Astrocyte (in vitro differentiated cells and primary cell): ENCODE measurements at regions not wholly inside any gene's neighbourhood (a gene's known extent, or its start where the extent isn't known, plus 50 kb on each side); places are given as distances from the start of the nearest gene placed in this dataset.

Experiments used
- DNase-seq: peaks from one replicate; pipeline ENCODE4 v3.0.0-alpha.2; 2010; ENCODE audit warnings: low read depth
- FAIRE-seq: peaks from 2 replicates; lab custom pipeline; 2011; peaks lifted over from hg19 to GRCh38; lab: Jason Lieb, UNC
- H2AFZ ChIP-seq: 2 replicates; pipeline ENCODE4 v1.6.0; 2012; ENCODE audit warnings: low read depth, low read length, inconsistent platforms
- H3K27ac ChIP-seq: 2 replicates; pipeline ENCODE4 v1.5.1; 2011; ENCODE audit warnings: low read depth, low read length, inconsistent platforms
- H3K27me3 ChIP-seq: 2 replicates; pipeline ENCODE4 v1.6.0; 2011; ENCODE audit warnings: low read length, inconsistent platforms; ENCODE audit not compliant: insufficient read depth
- H3K36me3 ChIP-seq: 2 replicates; pipeline ENCODE4 v1.5.1; 2011; ENCODE audit warnings: low read length, inconsistent platforms; ENCODE audit not compliant: insufficient read depth
- H3K4me1 ChIP-seq: 2 replicates; pipeline ENCODE4 v1.5.1; 2011; ENCODE audit warnings: low read length, inconsistent platforms; ENCODE audit not compliant: insufficient read depth
- H3K4me2 ChIP-seq: 2 replicates; pipeline ENCODE4 v1.6.0; 2012; ENCODE audit warnings: low read length, inconsistent platforms
- H3K4me3 ChIP-seq: 2 replicates; pipeline ENCODE4 v1.5.1; 2011; ENCODE audit warnings: low read depth, mild to moderate bottlenecking, low read length, inconsistent platforms; ENCODE audit not compliant: insufficient read depth
- H3K79me2 ChIP-seq: 2 replicates; pipeline ENCODE4 v1.6.0; 2012; ENCODE audit warnings: mild to moderate bottlenecking, low read length, inconsistent platforms; ENCODE audit not compliant: insufficient read depth
- H3K9ac ChIP-seq: 2 replicates; pipeline ENCODE4 v1.6.0; 2012; ENCODE audit warnings: mild to moderate bottlenecking, low read length, inconsistent platforms
- H3K9me3 ChIP-seq: 2 replicates; pipeline ENCODE4 v1.5.1; 2012; ENCODE audit warnings: low read depth, mild to moderate bottlenecking, low read length, inconsistent platforms; ENCODE audit not compliant: insufficient read depth
- H4K20me1 ChIP-seq: 2 replicates; pipeline ENCODE4 v1.6.0; 2012; ENCODE audit warnings: low read length, inconsistent platforms; ENCODE audit not compliant: insufficient read depth
- H3K27ac Mint-ChIP-seq: one replicate; pipeline ENCODE4 v1.8.0; 2021; ENCODE audit warnings: mild to moderate bottlenecking, mixed read lengths; ENCODE audit not compliant: unreplicated experiment
- H3K27me3 Mint-ChIP-seq: one replicate; pipeline ENCODE4 v1.8.0; 2021; ENCODE audit warnings: low read depth, mixed read lengths; ENCODE audit not compliant: unreplicated experiment
- H3K36me3 Mint-ChIP-seq: one replicate; pipeline ENCODE4 v1.8.0; 2021; ENCODE audit warnings: low read depth, mixed read lengths; ENCODE audit not compliant: unreplicated experiment
- H3K4me1 Mint-ChIP-seq: one replicate; pipeline ENCODE4 v1.8.0; 2021; ENCODE audit warnings: low read depth, mixed read lengths; ENCODE audit not compliant: unreplicated experiment
- H3K4me3 Mint-ChIP-seq: one replicate; pipeline ENCODE4 v1.8.0; 2021; ENCODE audit warnings: mild to moderate bottlenecking, moderate library complexity, mixed read lengths; ENCODE audit not compliant: unreplicated experiment
- H3K9me3 Mint-ChIP-seq: one replicate; pipeline ENCODE4 v1.8.0; 2021; ENCODE audit warnings: mild to moderate bottlenecking, mixed read lengths; ENCODE audit not compliant: unreplicated experiment
- EZH2 ChIP-seq: IDR thresholded peaks from 2 replicates; pipeline ENCODE4 v1.6.1; 2012; ENCODE audit warnings: mild to moderate bottlenecking, low read length, inconsistent platforms; ENCODE audit not compliant: insufficient read depth
- TF ChIP-seq, protein P1 (sequence below): IDR thresholded peaks from 2 replicates; pipeline ENCODE4 v1.5.1; 2011; ENCODE audit warnings: low read depth, mild to moderate bottlenecking, inconsistent platforms, low read length, moderate library complexity; ENCODE audit not compliant: insufficient read depth

DNA sequence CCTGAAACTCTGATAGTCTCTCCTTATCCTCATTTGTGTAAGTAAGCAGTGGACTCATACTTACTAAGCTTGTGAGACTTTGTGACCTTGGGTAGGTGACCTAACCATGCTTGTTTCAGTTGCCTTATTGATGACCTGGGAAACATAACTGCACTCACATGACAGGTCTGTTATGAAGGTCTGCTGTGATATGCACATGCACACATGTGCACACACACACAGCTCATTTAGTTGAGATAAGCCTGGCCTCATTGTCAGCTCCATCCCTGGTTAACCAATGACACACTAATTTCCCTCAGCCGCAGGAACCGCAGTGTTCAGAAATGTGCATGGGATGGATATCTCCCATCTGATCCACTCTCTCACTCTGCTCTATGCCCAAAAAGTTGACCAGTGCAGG, 177.2 kb downstream of the GPAM start:
- H3K4me3 Mint-ChIP-seq: no peak overlapping the region
- Histone ChIP-seq H3K4me1 (no peaks in the 10 kb centered on the region), H3K27me3 (no peaks in the 10 kb centered on the region), H3K4me3 (no peak overlapping the region), H3K9ac (no peak overlapping the region), H3K9me3 (no peaks in the 10 kb centered on the region), H2AFZ (no peak overlapping the region), H3K79me2 (no peaks in the 10 kb centered on the region), H3K4me2 (no peak overlapping the region), H3K27ac (no peak overlapping the region), H4K20me1 (no peaks in the 10 kb centered on the region), H3K36me3 (no peaks in the 10 kb centered on the region)
- no peak for FAIRE-seq
- peaks cover 2% of the 10 kb centered on the region for H3K9me3 Mint-ChIP-seq
- no peaks in the 10 kb centered on the region for H3K4me1 Mint-ChIP-seq
- no peak for DNase-seq
- TF ChIP-seq EZH2: no peak
- TF ChIP-seq, protein P1, sequence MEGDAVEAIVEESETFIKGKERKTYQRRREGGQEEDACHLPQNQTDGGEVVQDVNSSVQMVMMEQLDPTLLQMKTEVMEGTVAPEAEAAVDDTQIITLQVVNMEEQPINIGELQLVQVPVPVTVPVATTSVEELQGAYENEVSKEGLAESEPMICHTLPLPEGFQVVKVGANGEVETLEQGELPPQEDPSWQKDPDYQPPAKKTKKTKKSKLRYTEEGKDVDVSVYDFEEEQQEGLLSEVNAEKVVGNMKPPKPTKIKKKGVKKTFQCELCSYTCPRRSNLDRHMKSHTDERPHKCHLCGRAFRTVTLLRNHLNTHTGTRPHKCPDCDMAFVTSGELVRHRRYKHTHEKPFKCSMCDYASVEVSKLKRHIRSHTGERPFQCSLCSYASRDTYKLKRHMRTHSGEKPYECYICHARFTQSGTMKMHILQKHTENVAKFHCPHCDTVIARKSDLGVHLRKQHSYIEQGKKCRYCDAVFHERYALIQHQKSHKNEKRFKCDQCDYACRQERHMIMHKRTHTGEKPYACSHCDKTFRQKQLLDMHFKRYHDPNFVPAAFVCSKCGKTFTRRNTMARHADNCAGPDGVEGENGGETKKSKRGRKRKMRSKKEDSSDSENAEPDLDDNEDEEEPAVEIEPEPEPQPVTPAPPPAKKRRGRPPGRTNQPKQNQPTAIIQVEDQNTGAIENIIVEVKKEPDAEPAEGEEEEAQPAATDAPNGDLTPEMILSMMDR: no peak
- H3K27me3 Mint-ChIP-seq: peaks cover 13% of the 10 kb centered on the region
- no peak overlapping the region for H3K27ac Mint-ChIP-seq
- H3K36me3 Mint-ChIP-seq: no peaks in the 10 kb centered on the region

DNA sequence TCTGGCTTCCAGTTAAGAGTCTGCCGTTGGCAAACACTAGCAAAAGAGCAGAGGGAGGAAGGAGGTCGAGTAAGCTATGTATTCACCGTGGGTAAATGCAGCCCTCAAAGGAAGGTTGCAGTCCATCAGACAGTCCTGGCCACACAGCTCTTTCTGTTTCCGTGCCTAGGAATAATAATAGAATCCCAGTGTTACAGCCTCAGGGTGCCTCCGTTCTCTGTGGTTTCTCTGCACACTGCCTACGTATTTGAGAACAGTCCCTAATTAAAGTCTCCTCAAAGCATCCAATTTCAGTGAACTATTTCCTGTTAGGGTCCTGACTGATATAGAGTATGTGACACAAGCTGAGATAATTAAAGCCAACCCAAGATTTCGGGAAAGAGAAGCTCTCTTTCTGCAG, 176.7 kb downstream of the GPAM start:
- H3K4me1 Mint-ChIP-seq: no peaks in the 10 kb centered on the region
- Histone ChIP-seq H3K4me3 (no peak overlapping the region), H3K27me3 (no peaks in the 10 kb centered on the region), H3K36me3 (no peaks in the 10 kb centered on the region), H4K20me1 (no peaks in the 10 kb centered on the region), H3K27ac (no peak overlapping the region), H3K79me2 (no peaks in the 10 kb centered on the region), H3K9ac (no peak overlapping the region), H3K4me2 (no peak overlapping the region), H2AFZ (no peak overlapping the region), H3K9me3 (no peaks in the 10 kb centered on the region), H3K4me1 (no peaks in the 10 kb centered on the region)
- peaks cover 13% of the 10 kb centered on the region for H3K27me3 Mint-ChIP-seq
- no peak overlapping the region for H3K27ac Mint-ChIP-seq
- FAIRE-seq (no peak), DNase-seq (no peak)
- H3K4me3 Mint-ChIP-seq: no peak overlapping the region
- H3K36me3 Mint-ChIP-seq: no peaks in the 10 kb centered on the region
- peaks cover 2% of the 10 kb centered on the region for H3K9me3 Mint-ChIP-seq
- TF ChIP-seq EZH2: no peak
- TF ChIP-seq, protein P1: no peak

DNA sequence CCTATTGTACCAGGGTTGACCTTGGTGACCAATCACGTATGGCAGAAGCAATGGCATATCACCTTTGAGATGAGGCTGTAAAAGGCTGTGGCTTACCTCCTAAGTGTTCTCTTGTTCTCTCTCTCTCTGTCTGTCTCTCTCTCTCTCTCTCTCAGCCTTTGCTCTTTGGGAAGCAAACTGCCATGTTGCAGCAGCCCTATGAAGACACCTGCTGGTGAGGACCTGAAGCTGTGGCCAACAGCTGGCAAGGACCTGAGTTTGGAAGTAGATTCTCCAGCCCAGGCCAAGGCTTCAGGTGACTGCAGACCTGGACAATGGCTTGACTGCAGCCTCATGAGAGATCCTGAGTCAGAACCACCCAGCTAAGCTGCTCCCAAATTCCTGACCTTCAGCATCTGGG, 161.4 kb downstream of the GPAM start:
- H3K4me3 ChIP-seq: no peak overlapping the region
- H2AFZ ChIP-seq: no peak overlapping the region
- Mint-ChIP-seq H3K27me3 (no peaks in the 10 kb centered on the region), H3K4me3 (no peak overlapping the region), H3K27ac (no peak overlapping the region), H3K9me3 (peaks cover 4% of the 10 kb centered on the region), H3K36me3 (no peaks in the 10 kb centered on the region), H3K4me1 (no peaks in the 10 kb centered on the region)
- H4K20me1 ChIP-seq: no peaks in the 10 kb centered on the region
- H3K27me3 ChIP-seq: no peaks in the 10 kb centered on the region
- TF ChIP-seq, protein P1: no peak
- TF ChIP-seq EZH2: no peak
- DNase-seq (no peak), FAIRE-seq (no peak)
- no peaks in the 10 kb centered on the region for H3K36me3 ChIP-seq
- no peaks in the 10 kb centered on the region for H3K79me2 ChIP-seq
- no peak overlapping the region for H3K27ac ChIP-seq
- H3K9ac ChIP-seq: no peak overlapping the region
- peaks cover 2% of the 10 kb centered on the region for H3K9me3 ChIP-seq
- H3K4me1 ChIP-seq: no peaks in the 10 kb centered on the region
- H3K4me2 ChIP-seq: no peak overlapping the region
